K562 (cell line): ENCODE measurements at regions not wholly inside any gene's neighbourhood (a gene's known extent, or its start where the extent isn't known, plus 50 kb on each side); places are given as distances from the start of the nearest gene placed in this dataset.

Experiments
- ATAC-seq: fragments of 200-7000 bp; cut with Tn5 transposase; 3 replicates; pipeline ENCODE4 v1.9.1; 2020; ENCODE audit warnings: moderate library complexity
- BruUV-seq: library from RNA; stranded (reverse); fragments of 400-500 nt; replicated peaks from 2 replicates; lab custom pipeline; 2021; lab: Mats Ljungman, UMichigan
- CTCF ChIA-PET: fragments of 300-600 bp; formaldehyde crosslinking; extraction: SDS; loops from one replicate; lab custom pipeline; 2021; ENCODE audit warnings: low intra/inter-chr PET ratio; lab: Yijun Ruan, JAX
- POLR2A ChIA-PET: fragments of 300-600, 350-650 bp; sonication (Branson Sonifier 250); formaldehyde crosslinking; extraction: SDS; loops from one replicate; lab custom pipeline; 2021; ENCODE audit warnings: antibody characterized with exemption, inconsistent platforms; lab: Yijun Ruan, JAX
- DNase-seq, 4 experiments: peaks; one replicate each; pipeline versions ENCODE4 v3.0.0 to v3.0.0-alpha.2; 2011 to 2018; ENCODE audit warnings: low spot score in 3 of 4, mixed read lengths in 3 of 4; ENCODE audit errors: extremely low read depth in 1 of 4
- FAIRE-seq: peaks from 2 replicates; lab custom pipeline; 2011; peaks lifted over from hg19 to GRCh38; lab: Jason Lieb, UNC
- H2AFZ ChIP-seq: 2 replicates; pipeline ENCODE4 v1.6.0; 2011; ENCODE audit warnings: low read depth, low read length, control low read depth, inconsistent platforms
- H3K27ac ChIP-seq: fragments of 200-600 bp; 3 replicates; pipeline ENCODE4 v1.8.0; 2011; ENCODE audit warnings: low read depth, mild to moderate bottlenecking, control low read depth, inconsistent platforms, low read length, moderate library complexity, mixed read lengths; ENCODE audit errors: extremely low read depth
- H3K27me3 ChIP-seq, 2 experiments: fragments of 300-600 bp in 1 of 2; 2 replicates in 1 of 2; 3 replicates in 1 of 2; pipeline versions ENCODE4 v1.6.0 to v1.8.0; 2011; ENCODE audit warnings: inconsistent platforms in 2 of 2, low read length in 2 of 2, mild to moderate bottlenecking in 1 of 2, mixed read lengths in 1 of 2, moderate library complexity in 1 of 2; ENCODE audit not compliant: control insufficient read depth in 2 of 2, insufficient read depth in 2 of 2
- H3K36me3 ChIP-seq: fragments of 300-600 bp; 3 replicates; pipeline ENCODE4 v1.8.0; 2011; ENCODE audit warnings: mild to moderate bottlenecking, low read length, inconsistent platforms; ENCODE audit not compliant: control insufficient read depth, insufficient read depth
- H3K4me1 ChIP-seq, 2 experiments: fragments of 200-600 bp in 1 of 2; replicated peaks in 1 of 2; 2 replicates in 1 of 2; 3 replicates in 1 of 2; pipeline versions ENCODE4 v1.5.1 to v1.8.0; 2011; ENCODE audit warnings: inconsistent platforms in 2 of 2, low read length in 2 of 2, mild to moderate bottlenecking in 1 of 2, mixed read lengths in 1 of 2, moderate library complexity in 1 of 2; ENCODE audit not compliant: control insufficient read depth in 2 of 2, insufficient read depth in 2 of 2
- H3K4me2 ChIP-seq: 2 replicates; pipeline ENCODE4 v1.6.1; 2011; ENCODE audit warnings: low read length, control low read depth, inconsistent platforms, mixed read lengths; ENCODE audit not compliant: insufficient read depth
- H3K4me3 ChIP-seq: fragments of 200-600 bp; sonication (generic), shearing (Covaris generic); 2 replicates; pipeline ENCODE4 v1.5.1; 2016; ENCODE audit warnings: control low read depth, inconsistent platforms
- H3K79me2 ChIP-seq: fragments of 200-600 bp; 3 replicates; pipeline ENCODE4 v1.8.0; 2011; ENCODE audit warnings: low read length, inconsistent platforms; ENCODE audit not compliant: control insufficient read depth, insufficient read depth
- H3K9ac ChIP-seq, 2 experiments: 2 replicates each; pipeline versions ENCODE4 v1.6.0 to v1.6.1; 2011; ENCODE audit warnings: low read depth in 2 of 2, low read length in 2 of 2, control low read depth in 1 of 2, inconsistent platforms in 1 of 2, mild to moderate bottlenecking in 1 of 2, mixed read lengths in 1 of 2; ENCODE audit not compliant: insufficient read depth in 1 of 2
- H3K9me1 ChIP-seq: one replicate; pipeline ENCODE4 v1.6.0; 2011; ENCODE audit warnings: inconsistent platforms, mild to moderate bottlenecking, low read length, moderate library complexity; ENCODE audit not compliant: control insufficient read depth, insufficient read depth
- H3K9me3 ChIP-seq: replicated peaks from 2 replicates; pipeline ENCODE4 v1.5.1; 2011; ENCODE audit warnings: low read depth, low read length, inconsistent platforms; ENCODE audit not compliant: control insufficient read depth, insufficient read depth
- H4K20me1 ChIP-seq: replicated peaks from 2 replicates; pipeline ENCODE4 v1.6.1; 2011; ENCODE audit warnings: low read length, inconsistent platforms, mixed read lengths; ENCODE audit not compliant: control insufficient read depth, insufficient read depth
- RBBP5 ChIP-seq: fragments of 200-600 bp; sonication (generic); IDR thresholded peaks from 2 replicates; pipeline ENCODE4 v1.6.1; 2012; ENCODE audit warnings: borderline replicate concordance, mild to moderate bottlenecking, low read length, control low read depth, inconsistent platforms; ENCODE audit not compliant: insufficient read depth, poor library complexity, severe bottlenecking
- STAT5B ChIP-seq: fragments of 250-450 bp; sonication (Bioruptor Pico); IDR thresholded peaks from 2 replicates; pipeline ENCODE4 v1.8.0; 2021; ENCODE audit warnings: mild to moderate bottlenecking, inconsistent platforms
- TRIM25 ChIP-seq: fragments of 450-650 bp; IDR thresholded peaks from 2 replicates; pipeline ENCODE4 v1.7.0; 2016; ENCODE audit warnings: borderline replicate concordance
- WGBS: fragments of 100-300 bp; shearing (Covaris generic); methylation state at CpG from one replicate; pipeline ENCODE4 v1.1.6; 2016; ENCODE audit warnings: low coverage, mixed read lengths; ENCODE audit not compliant: insufficient coverage; ENCODE audit errors: missing lambda C conversion rate; 5-methylcytosine and 5-hydroxymethylcytosine counted together
- in situ Hi-C: fragments of 300-500 bp; cut with MboI; formaldehyde crosslinking; loops from 4 replicates; pipeline ENCODE4 v1.15.0; 2018; ENCODE audit warnings: inconsistent platforms, mixed read lengths
- intact Hi-C: fragments of 100-400 bp; cut with micrococcal nuclease; formaldehyde crosslinking; loops from 2 replicates; pipeline ENCODE4 v1.14.2; 2022

GRCh38 chr2:858646-859045 lies 92.0 kb upstream of the SNTG2 start (continued):
- TF ChIP-seq STAT5B = no peak

- ChIA-PET CTCF (no interaction called here), POLR2A (interaction anchor here (0.6 kb wide), 1 partner anchor 204 kb away, joined by 3 read pairs; no protein-coding TSS in a partner anchor)
- ATAC-seq (no peak), FAIRE-seq (no peak), DNase-seq (no peak)
- in situ Hi-C loops (no loop called here), intact Hi-C loops (no loop called here)
- Histone ChIP-seq H3K27ac (no peak overlapping the region), H4K20me1 (no peaks in the 10 kb centered on the region), H3K4me3 (no peak overlapping the region), H3K9ac (no peak overlapping the region), H3K9me3 (no peaks in the 10 kb centered on the region), H2AFZ (no peak overlapping the region), H3K4me2 (no peak overlapping the region), H3K79me2 (no peaks in the 10 kb centered on the region), H3K4me1 (no peaks in the 10 kb centered on the region), H3K9me1 (no peaks in the 10 kb centered on the region), H3K36me3 (no peaks in the 10 kb centered on the region), H3K27me3 (peaks cover 6 to 16% of the 10 kb centered on the region in 2 experiments; a peak in 4 of 5 replicates)
- TF ChIP-seq RBBP5 (no peak), TRIM25 (no peak)
- 0% methylated on average over 6 of the region's 6 CpGs for WGBS
- no TSS peak for BruUV-seq
Measured at GRCh38 chr2:857937-858336, 92.7 kb upstream of the SNTG2 start.
